HepG2 (cell line): ENCODE measurements at regions not wholly inside any gene's neighbourhood (a gene's known extent, or its start where the extent isn't known, plus 50 kb on each side); places are given as distances from the start of the nearest gene placed in this dataset.

Source experiments
- CREM ChIP-seq, 2 experiments: sonication (generic) in 1 of 2; formaldehyde crosslinking in 1 of 2; IDR thresholded peaks; 2 replicates each; pipeline versions ENCODE4 v1.4.0 to v1.6.1; 2016 to 2020; ENCODE audit warnings: antibody characterized with exemption in 1 of 2, mild to moderate bottlenecking in 1 of 2, missing genetic modification reagents in 1 of 2
- DRAP1 ChIP-seq: IDR thresholded peaks from 2 replicates; pipeline ENCODE4 v1.6.1; 2016; ENCODE audit warnings: missing genetic modification reagents, missing compliant biosample characterization
- E2F5 ChIP-seq: sonication (generic); formaldehyde crosslinking; conservative IDR thresholded peaks from 2 replicates; pipeline ENCODE4 v1.4.0; 2020; ENCODE audit warnings: missing genetic modification reagents
- EHMT2 ChIP-seq: fragments of 200-600 bp; sonication (generic); IDR thresholded peaks from 2 replicates; pipeline ENCODE4 v1.7.0; 2017; ENCODE audit warnings: antibody characterized with exemption, low read depth, low read length, borderline replicate concordance
- NFYB ChIP-seq: sonication (generic); formaldehyde crosslinking; IDR thresholded peaks from 2 replicates; pipeline ENCODE4 v1.4.0; 2020; ENCODE audit warnings: missing genetic modification reagents
- SNAPC5 ChIP-seq: sonication (generic); formaldehyde crosslinking; IDR thresholded peaks from 2 replicates; pipeline ENCODE4 v1.8.1; 2023; ENCODE audit warnings: mild to moderate bottlenecking, missing genetic modification reagents, borderline replicate concordance
- TCF7 ChIP-seq: sonication (generic); IDR thresholded peaks from 2 replicates; pipeline ENCODE4 v1.6.1; 2016; ENCODE audit warnings: antibody characterized with exemption, low read depth
- TFE3 ChIP-seq: IDR thresholded peaks from 2 replicates; pipeline ENCODE4 v1.6.1; 2016
- ZNF510 ChIP-seq: sonication (generic); formaldehyde crosslinking; IDR thresholded peaks from 2 replicates; pipeline ENCODE4 v1.4.0; 2020; ENCODE audit warnings: low read depth, mild to moderate bottlenecking, missing genetic modification reagents
- ZNF710 ChIP-seq: sonication (generic); formaldehyde crosslinking; IDR thresholded peaks from 2 replicates; pipeline ENCODE4 v1.5.0; 2020; ENCODE audit warnings: mild to moderate bottlenecking, missing genetic modification reagents, borderline replicate concordance
- TF ChIP-seq, protein P1 (sequence below), 2 experiments: sonication (generic) in 1 of 2; formaldehyde crosslinking in 1 of 2; IDR thresholded peaks; 2 replicates each; pipeline versions ENCODE4 v1.5.1 to v1.6.1; 2011 to 2020; ENCODE audit warnings: borderline replicate concordance in 1 of 2, low read depth in 1 of 2, low read length in 1 of 2, mild to moderate bottlenecking in 1 of 2, missing genetic modification reagents in 1 of 2, moderate library complexity in 1 of 2
- TF ChIP-seq, protein P2 (sequence below), 2 experiments: sonication (generic) in 1 of 2; formaldehyde crosslinking in 1 of 2; IDR thresholded peaks; 2 replicates each; pipeline versions ENCODE4 v1.4.0 to v1.6.1; 2016 to 2020; ENCODE audit warnings: borderline replicate concordance in 1 of 2, low read depth in 1 of 2, mild to moderate bottlenecking in 1 of 2, missing genetic modification reagents in 1 of 2
- TF ChIP-seq, protein P3 (sequence below): sonication (generic); formaldehyde crosslinking; conservative IDR thresholded peaks from 2 replicates; pipeline ENCODE4 v1.8.0; 2022; ENCODE audit warnings: missing genetic modification reagents

DNA sequence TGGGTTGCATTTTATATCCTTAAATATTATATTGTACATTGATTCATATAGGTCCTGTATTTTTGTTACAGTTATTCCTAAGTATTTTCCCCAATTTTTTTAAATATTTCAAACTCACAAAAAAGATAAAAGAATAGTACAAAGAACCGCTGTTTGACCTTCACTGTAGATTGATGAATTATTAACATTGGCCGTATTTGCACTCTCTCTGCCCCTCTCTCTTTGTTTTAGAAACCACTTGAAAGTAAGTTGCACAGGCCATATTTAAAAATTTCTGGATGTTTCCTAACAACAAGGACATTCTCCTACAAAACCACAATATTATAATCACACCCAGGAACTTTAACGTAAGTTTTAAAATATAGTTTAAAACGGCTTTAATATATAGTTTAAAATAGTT, 72.0 kb upstream of the DUSP22 start (continued):
- TF ChIP-seq, protein P1, sequence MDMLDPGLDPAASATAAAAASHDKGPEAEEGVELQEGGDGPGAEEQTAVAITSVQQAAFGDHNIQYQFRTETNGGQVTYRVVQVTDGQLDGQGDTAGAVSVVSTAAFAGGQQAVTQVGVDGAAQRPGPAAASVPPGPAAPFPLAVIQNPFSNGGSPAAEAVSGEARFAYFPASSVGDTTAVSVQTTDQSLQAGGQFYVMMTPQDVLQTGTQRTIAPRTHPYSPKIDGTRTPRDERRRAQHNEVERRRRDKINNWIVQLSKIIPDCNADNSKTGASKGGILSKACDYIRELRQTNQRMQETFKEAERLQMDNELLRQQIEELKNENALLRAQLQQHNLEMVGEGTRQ (IDR thresholded peaks at IDR 0.05; ENCODE audit: low read depth, low read length): no peak
- TF ChIP-seq, protein P1 (CRISPR knock-in tag; IDR thresholded peaks at IDR 0.05; ENCODE audit: borderline replicate concordance): no peak
- TF ChIP-seq CREM (IDR thresholded peaks at IDR 0.05): peak; percentile 63
- TF ChIP-seq CREM (CRISPR knock-in tag; IDR thresholded peaks at IDR 0.05): no peak
- peak; percentile 15; the same call in 1 of the 2 replicates for TF ChIP-seq EHMT2
- no peak for TF ChIP-seq ZNF510 (CRISPR knock-in tag)
- peak; percentile 90 for TF ChIP-seq TCF7
- 0 out of 2 replicates have a peak, but pooled peaks have one; percentile 8 for TF ChIP-seq TFE3 (CRISPR knock-in tag)
- no peak for TF ChIP-seq ZNF710 (CRISPR knock-in tag)
- TF ChIP-seq, protein P2, sequence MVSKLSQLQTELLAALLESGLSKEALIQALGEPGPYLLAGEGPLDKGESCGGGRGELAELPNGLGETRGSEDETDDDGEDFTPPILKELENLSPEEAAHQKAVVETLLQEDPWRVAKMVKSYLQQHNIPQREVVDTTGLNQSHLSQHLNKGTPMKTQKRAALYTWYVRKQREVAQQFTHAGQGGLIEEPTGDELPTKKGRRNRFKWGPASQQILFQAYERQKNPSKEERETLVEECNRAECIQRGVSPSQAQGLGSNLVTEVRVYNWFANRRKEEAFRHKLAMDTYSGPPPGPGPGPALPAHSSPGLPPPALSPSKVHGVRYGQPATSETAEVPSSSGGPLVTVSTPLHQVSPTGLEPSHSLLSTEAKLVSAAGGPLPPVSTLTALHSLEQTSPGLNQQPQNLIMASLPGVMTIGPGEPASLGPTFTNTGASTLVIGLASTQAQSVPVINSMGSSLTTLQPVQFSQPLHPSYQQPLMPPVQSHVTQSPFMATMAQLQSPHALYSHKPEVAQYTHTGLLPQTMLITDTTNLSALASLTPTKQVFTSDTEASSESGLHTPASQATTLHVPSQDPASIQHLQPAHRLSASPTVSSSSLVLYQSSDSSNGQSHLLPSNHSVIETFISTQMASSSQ (IDR thresholded peaks at IDR 0.05; ENCODE audit: low read depth): peak; percentile 93
- TF ChIP-seq, protein P2 (CRISPR knock-in tag; IDR thresholded peaks at IDR 0.05; ENCODE audit: borderline replicate concordance): peak; percentile 87; the same call in 1 of the 2 replicates
- no peak for TF ChIP-seq E2F5 (CRISPR knock-in tag)
- TF ChIP-seq SNAPC5 (CRISPR knock-in tag): no peak
- TF ChIP-seq, protein P3, sequence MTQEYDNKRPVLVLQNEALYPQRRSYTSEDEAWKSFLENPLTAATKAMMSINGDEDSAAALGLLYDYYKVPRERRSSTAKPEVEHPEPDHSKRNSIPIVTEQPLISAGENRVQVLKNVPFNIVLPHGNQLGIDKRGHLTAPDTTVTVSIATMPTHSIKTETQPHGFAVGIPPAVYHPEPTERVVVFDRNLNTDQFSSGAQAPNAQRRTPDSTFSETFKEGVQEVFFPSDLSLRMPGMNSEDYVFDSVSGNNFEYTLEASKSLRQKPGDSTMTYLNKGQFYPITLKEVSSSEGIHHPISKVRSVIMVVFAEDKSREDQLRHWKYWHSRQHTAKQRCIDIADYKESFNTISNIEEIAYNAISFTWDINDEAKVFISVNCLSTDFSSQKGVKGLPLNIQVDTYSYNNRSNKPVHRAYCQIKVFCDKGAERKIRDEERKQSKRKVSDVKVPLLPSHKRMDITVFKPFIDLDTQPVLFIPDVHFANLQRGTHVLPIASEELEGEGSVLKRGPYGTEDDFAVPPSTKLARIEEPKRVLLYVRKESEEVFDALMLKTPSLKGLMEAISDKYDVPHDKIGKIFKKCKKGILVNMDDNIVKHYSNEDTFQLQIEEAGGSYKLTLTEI (CRISPR knock-in tag): no peak
- TF ChIP-seq DRAP1 (CRISPR knock-in tag): peak; percentile 42; the same call in 1 of the 2 replicates
- TF ChIP-seq NFYB (CRISPR knock-in tag): no peak
